ENCODE measurements at regions not wholly inside any gene's neighbourhood (a gene's known extent, or its start where the extent isn't known, plus 50 kb on each side); places are given as distances from the start of the nearest gene placed in this dataset.

DNA sequence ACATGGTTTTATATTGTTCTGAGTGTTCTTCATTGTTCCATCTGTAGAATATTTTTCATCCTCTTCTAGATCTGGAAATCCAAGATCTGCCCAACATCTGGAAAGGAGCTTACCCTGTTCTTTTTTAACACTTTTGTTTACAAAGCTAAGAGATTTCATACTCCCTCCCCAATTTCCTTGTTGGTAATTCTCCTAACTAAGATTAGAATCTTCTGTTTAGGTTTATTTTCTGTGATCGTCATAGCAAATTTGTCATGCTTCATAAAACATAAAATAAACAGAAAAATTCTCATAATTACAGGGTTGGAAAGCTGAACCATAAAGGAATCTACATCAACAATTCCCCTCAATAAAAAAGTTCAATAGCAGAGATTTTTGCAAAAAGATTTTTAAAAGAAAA lies 580.3 kb upstream of the CA10 start:
- H3K36me3 ChIP-seq: no peaks in the 10 kb centered on the region
- intact Hi-C loops (cut with DNase I; ENCODE audit: low total_unique reads) (no loop called here), in situ Hi-C loops (cut with MboI; ENCODE audit: low sequenced_read_pairs in 4 of 4) (no loop called here)
- TF ChIP-seq POLR2A (IDR thresholded peaks at IDR 0.05): no peak
- TF ChIP-seq, protein P1, sequence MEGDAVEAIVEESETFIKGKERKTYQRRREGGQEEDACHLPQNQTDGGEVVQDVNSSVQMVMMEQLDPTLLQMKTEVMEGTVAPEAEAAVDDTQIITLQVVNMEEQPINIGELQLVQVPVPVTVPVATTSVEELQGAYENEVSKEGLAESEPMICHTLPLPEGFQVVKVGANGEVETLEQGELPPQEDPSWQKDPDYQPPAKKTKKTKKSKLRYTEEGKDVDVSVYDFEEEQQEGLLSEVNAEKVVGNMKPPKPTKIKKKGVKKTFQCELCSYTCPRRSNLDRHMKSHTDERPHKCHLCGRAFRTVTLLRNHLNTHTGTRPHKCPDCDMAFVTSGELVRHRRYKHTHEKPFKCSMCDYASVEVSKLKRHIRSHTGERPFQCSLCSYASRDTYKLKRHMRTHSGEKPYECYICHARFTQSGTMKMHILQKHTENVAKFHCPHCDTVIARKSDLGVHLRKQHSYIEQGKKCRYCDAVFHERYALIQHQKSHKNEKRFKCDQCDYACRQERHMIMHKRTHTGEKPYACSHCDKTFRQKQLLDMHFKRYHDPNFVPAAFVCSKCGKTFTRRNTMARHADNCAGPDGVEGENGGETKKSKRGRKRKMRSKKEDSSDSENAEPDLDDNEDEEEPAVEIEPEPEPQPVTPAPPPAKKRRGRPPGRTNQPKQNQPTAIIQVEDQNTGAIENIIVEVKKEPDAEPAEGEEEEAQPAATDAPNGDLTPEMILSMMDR (IDR thresholded peaks at IDR 0.05 in 4 of 5, conservative IDR thresholded peaks at IDR 0.05 in 1 of 5): no peak
- H3K4me3 ChIP-seq: peak overlapping the region in 2 of 4 donors; percentile 21
- H3K9me3 ChIP-seq: no peaks in the 10 kb centered on the region
- DNase-seq (no peak), ATAC-seq (no peak)
- H3K27ac ChIP-seq: no peak overlapping the region
- H3K4me1 ChIP-seq: peaks cover 0 to 11% of the 10 kb centered on the region in 2 donors
- H3K27me3 ChIP-seq: no peaks in the 10 kb centered on the region

DNA sequence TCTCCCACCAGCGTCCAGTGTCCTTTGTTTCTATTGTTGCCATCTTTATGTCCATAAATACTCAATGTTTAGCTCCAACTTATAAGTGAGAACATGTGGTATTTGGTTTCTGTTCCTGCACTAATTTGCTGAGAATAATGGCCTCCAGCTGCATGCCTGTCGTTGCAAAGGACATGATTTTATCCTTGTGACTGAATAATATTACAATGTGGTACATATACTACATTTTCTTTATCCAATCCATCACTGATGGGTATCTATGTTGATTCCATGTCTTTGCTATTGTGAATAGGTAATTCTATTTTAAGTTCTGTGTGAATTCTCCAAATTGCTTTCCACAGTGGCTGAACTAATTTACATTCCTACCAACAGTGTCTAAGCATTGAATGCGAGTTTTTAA lies 578.6 kb upstream of the CA10 start:
- intact Hi-C loops (cut with DNase I; ENCODE audit: low total_unique reads): no loop called here
- Histone ChIP-seq H3K9me3 (no peaks in the 10 kb centered on the region), H3K27me3 (no peaks in the 10 kb centered on the region), H3K27ac (no peak overlapping the region), H3K4me3 (no peak overlapping the region), H3K4me1 (peaks cover 0 to 11% of the 10 kb centered on the region in 2 donors), H3K36me3 (no peaks in the 10 kb centered on the region)
- in situ Hi-C loops (cut with MboI; ENCODE audit: low sequenced_read_pairs in 4 of 4): no loop called here
- ATAC-seq (no peak), DNase-seq (no peak)
- no peak for TF ChIP-seq POLR2A (IDR thresholded peaks at IDR 0.05)
- TF ChIP-seq, protein P1 (IDR thresholded peaks at IDR 0.05 in 4 of 5, conservative IDR thresholded peaks at IDR 0.05 in 1 of 5): no peak

DNA sequence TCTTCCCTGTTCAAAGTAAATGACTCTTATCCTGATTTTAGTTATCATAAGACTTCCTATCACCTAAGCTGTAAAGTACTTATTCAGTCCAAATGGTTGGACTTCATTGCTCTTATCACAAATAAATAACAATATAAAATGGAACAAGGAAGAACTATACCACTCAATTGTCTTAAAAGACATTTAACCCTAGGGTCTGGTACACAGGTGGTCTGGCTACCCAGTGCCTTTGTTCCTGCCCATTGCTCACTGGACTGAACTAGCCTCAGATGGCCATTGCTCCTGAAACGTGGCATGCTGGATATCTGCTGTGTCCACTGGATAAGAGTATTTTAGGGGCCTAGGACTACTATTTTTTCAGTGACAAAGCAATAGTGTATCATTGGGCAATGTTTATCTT lies 574.3 kb upstream of the CA10 start:
- H3K4me3 ChIP-seq: no peak overlapping the region
- peaks cover 0 to 12% of the 10 kb centered on the region in 2 donors for H3K4me1 ChIP-seq
- no peaks in the 10 kb centered on the region for H3K36me3 ChIP-seq
- DNase-seq (no peak), ATAC-seq (no peak)
- intact Hi-C loops (cut with DNase I; ENCODE audit: low total_unique reads) (no loop called here), in situ Hi-C loops (cut with MboI; ENCODE audit: low sequenced_read_pairs in 4 of 4) (no loop called here)
- no peaks in the 10 kb centered on the region for H3K9me3 ChIP-seq
- H3K27ac ChIP-seq: no peak overlapping the region
- no peak for TF ChIP-seq POLR2A (IDR thresholded peaks at IDR 0.05)
- TF ChIP-seq, protein P1 (IDR thresholded peaks at IDR 0.05 in 4 of 5, conservative IDR thresholded peaks at IDR 0.05 in 1 of 5): no peak
- H3K27me3 ChIP-seq: no peaks in the 10 kb centered on the region

- H3K4me3 ChIP-seq: no peak overlapping the region
- H3K27ac ChIP-seq: no peak overlapping the region
- H3K27me3 ChIP-seq: no peaks in the 10 kb centered on the region
- H3K4me1 ChIP-seq: no peaks in the 10 kb centered on the region
- DNase-seq: no peak
- H3K9me3 ChIP-seq: no peaks in the 10 kb centered on the region
- in situ Hi-C loops (cut with MboI; ENCODE audit: low sequenced_read_pairs in 4 of 4) (no loop called here), intact Hi-C loops (cut with DNase I; ENCODE audit: low total_unique reads) (no loop called here)
- no peak for TF ChIP-seq POLR2A (IDR thresholded peaks at IDR 0.05)
- TF ChIP-seq, protein P1 (IDR thresholded peaks at IDR 0.05 in 4 of 5, conservative IDR thresholded peaks at IDR 0.05 in 1 of 5): no peak
- no peaks in the 10 kb centered on the region for H3K36me3 ChIP-seq
- ATAC-seq: no peak
Observed at GRCh38 chr17:52724578-52724977, 566.1 kb upstream of the CA10 start.

DNA sequence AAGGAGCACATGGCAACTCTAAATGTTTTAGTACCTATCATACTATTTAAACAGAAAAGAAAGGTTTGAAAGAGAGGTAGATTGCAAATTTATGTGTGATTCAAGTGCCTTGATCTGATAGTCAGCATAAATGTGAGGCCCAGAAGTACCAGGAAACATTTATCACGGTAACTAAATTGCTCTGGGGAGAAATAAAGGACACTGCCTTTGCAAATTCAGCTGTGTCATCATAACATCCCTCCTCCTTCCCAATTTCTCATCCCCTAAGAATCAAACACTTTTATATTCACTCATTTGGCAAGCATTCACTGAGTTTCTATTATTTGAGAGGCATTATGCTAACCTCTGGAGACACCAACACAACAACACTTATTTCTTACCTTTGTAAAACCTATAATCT lies 563.4 kb upstream of the CA10 start:
- no peaks in the 10 kb centered on the region for H3K27me3 ChIP-seq
- DNase-seq (no peak), ATAC-seq (no peak)
- no peaks in the 10 kb centered on the region for H3K9me3 ChIP-seq
- no peaks in the 10 kb centered on the region for H3K4me1 ChIP-seq
- no peak overlapping the region for H3K4me3 ChIP-seq
- in situ Hi-C loops (cut with MboI; ENCODE audit: low sequenced_read_pairs in 4 of 4) (no loop called here), intact Hi-C loops (cut with DNase I; ENCODE audit: low total_unique reads) (no loop called here)
- no peak overlapping the region for H3K27ac ChIP-seq
- no peak for TF ChIP-seq POLR2A (IDR thresholded peaks at IDR 0.05)
- TF ChIP-seq, protein P1 (IDR thresholded peaks at IDR 0.05 in 4 of 5, conservative IDR thresholded peaks at IDR 0.05 in 1 of 5): no peak
- no peaks in the 10 kb centered on the region for H3K36me3 ChIP-seq
